Keratinocyte (primary cell): ENCODE measurements at regions not wholly inside any gene's neighbourhood (a gene's known extent, or its start where the extent isn't known, plus 50 kb on each side); places are given as distances from the start of the nearest gene placed in this dataset.

ENCODE experiments used
- CTCF ChIP-seq, 3 experiments: IDR thresholded peaks in 1 of 3; conservative IDR thresholded peaks in 1 of 3; optimal IDR thresholded peaks in 1 of 3; 2 replicates in 2 of 3; 3 replicates in 1 of 3; pipeline versions ENCODE3 to v1.5.1; 2011; ENCODE audit warnings: low read length in 3 of 3, mild to moderate bottlenecking in 3 of 3, moderate library complexity in 2 of 3, control low read depth in 1 of 3, inconsistent platforms in 1 of 3; ENCODE audit not compliant: insufficient read depth in 2 of 3; ENCODE audit errors: extremely low read depth in 1 of 3
- EZH2 ChIP-seq: IDR thresholded peaks from one replicate; pipeline ENCODE4 v1.6.1; 2012; ENCODE audit warnings: inconsistent platforms, mild to moderate bottlenecking, low read length, moderate library complexity

- TF ChIP-seq CTCF (optimal IDR thresholded peaks at IDR 0.05 in 1 of 3, IDR thresholded peaks at IDR 0.05 in 1 of 3, conservative IDR thresholded peaks at IDR 0.05 in 1 of 3; ENCODE audit: extremely low read depth in 1 of 3, insufficient read depth in 2 of 3, low read length in 3 of 3): no peak
- TF ChIP-seq EZH2: no peak
These were observed 245.7 kb upstream of the IRX2 start for GRCh38 chr5:2997179-2997578.
